ENCODE measurements at regions not wholly inside any gene's neighbourhood (a gene's known extent, or its start where the extent isn't known, plus 50 kb on each side); places are given as distances from the start of the nearest gene placed in this dataset.

GRCh38 chr7:22002726-22003125, 57.0 kb upstream of the CDCA7L start:
- no peak for DNase-seq

GRCh38 chr7:22001345-22002004, 55.8 kb upstream of the CDCA7L start:
- peak; percentile 70 for DNase-seq

GRCh38 chr7:21999896-22000295, 54.2 kb upstream of the CDCA7L start:
- DNase-seq = no peak

GRCh38 chr7:21996641-21997040, 50.9 kb upstream of the CDCA7L start:
- DNase-seq = no peak
